H1 (cell line): ENCODE measurements at regions not wholly inside any gene's neighbourhood (a gene's known extent, or its start where the extent isn't known, plus 50 kb on each side); places are given as distances from the start of the nearest gene placed in this dataset.

Source experiments
- CTCF ChIA-PET: fragments of 300-600 bp; sonication (Branson Sonifier 250); formaldehyde crosslinking; loops from one replicate; lab custom pipeline; 2021; ENCODE audit not compliant: partially characterized antibody; lab: Charles Lee
- POLR2A ChIA-PET: fragments of 300-600 bp; sonication (Branson Sonifier 250); formaldehyde crosslinking; loops from one replicate; lab custom pipeline; 2021; ENCODE audit warnings: inconsistent platforms; ENCODE audit not compliant: partially characterized antibody; lab: Charles Lee
- DNase-seq, 2 experiments: peaks; one replicate each; pipeline versions ENCODE4 v3.0.0 to v3.0.0-alpha.2; 2010 to 2022; ENCODE audit warnings: low spot score in 2 of 2, low read depth in 1 of 2, mixed read lengths in 1 of 2
- FAIRE-seq: peaks from 2 replicates; lab custom pipeline; 2011; peaks lifted over from hg19 to GRCh38; lab: Jason Lieb, UNC
- H2AFZ ChIP-seq: 2 replicates; pipeline ENCODE4 v1.8.1; 2012; ENCODE audit warnings: low read length, inconsistent platforms
- H2AK5ac ChIP-seq: 2 replicates; pipeline ENCODE4 v1.6.1; 2013; ENCODE audit warnings: low read depth, low read length
- H2BK120ac ChIP-seq: replicated peaks from 2 replicates; pipeline ENCODE3; 2013; ENCODE audit warnings: low read depth, low read length, inconsistent platforms
- H2BK12ac ChIP-seq: 2 replicates; pipeline ENCODE4 v1.6.1; 2013; ENCODE audit warnings: low read depth, low read length
- H2BK15ac ChIP-seq: 2 replicates; pipeline ENCODE4 v1.6.1; 2013; ENCODE audit warnings: low read length
- H2BK20ac ChIP-seq: 2 replicates; pipeline ENCODE4 v1.6.1; 2013; ENCODE audit warnings: low read length
- H2BK5ac ChIP-seq: 2 replicates; pipeline ENCODE4 v1.6.1; 2013; ENCODE audit warnings: low read depth, low read length
- H3K14ac ChIP-seq: 2 replicates; pipeline ENCODE4 v1.6.1; 2013; ENCODE audit warnings: inconsistent platforms; ENCODE audit not compliant: insufficient read length
- H3K18ac ChIP-seq: 2 replicates; pipeline ENCODE4 v1.6.1; 2013; ENCODE audit warnings: low read length; ENCODE audit errors: extremely low read depth
- H3K23ac ChIP-seq: 2 replicates; pipeline ENCODE4 v1.6.1; 2013; ENCODE audit warnings: inconsistent platforms; ENCODE audit not compliant: insufficient read length
- H3K23me2 ChIP-seq: 2 replicates; pipeline ENCODE4 v1.6.1; 2013; ENCODE audit warnings: low read depth, low read length
- H3K27ac ChIP-seq: 2 replicates; pipeline ENCODE4 v1.6.1; 2011; ENCODE audit warnings: low read depth, low read length, inconsistent platforms
- H3K27me3 ChIP-seq, 4 experiments: replicated peaks in 1 of 4; 1 replicate in 1 of 4; 2 replicates in 3 of 4; pipeline versions ENCODE4 v1.6.1 to v1.8.1; 2011 to 2013; ENCODE audit warnings: low read length in 3 of 4, mild to moderate bottlenecking in 3 of 4, inconsistent platforms in 2 of 4, mixed read lengths in 2 of 4, moderate library complexity in 1 of 4; ENCODE audit not compliant: control insufficient read depth in 3 of 4, insufficient read depth in 3 of 4; ENCODE audit errors: extremely low read depth in 1 of 4
- H3K36me3 ChIP-seq, 4 experiments: 2 replicates each; pipeline versions ENCODE4 v1.6.1 to v1.8.1; 2011 to 2013; ENCODE audit warnings: mild to moderate bottlenecking in 4 of 4, low read length in 3 of 4, moderate library complexity in 2 of 4, control low read depth in 1 of 4, inconsistent platforms in 1 of 4; ENCODE audit not compliant: insufficient read depth in 4 of 4, control insufficient read depth in 2 of 4
- H3K4ac ChIP-seq: replicated peaks from 2 replicates; pipeline ENCODE3; 2013; ENCODE audit warnings: low read length, low read depth, mixed read lengths, inconsistent platforms; ENCODE audit not compliant: insufficient read length
- H3K4me1 ChIP-seq, 4 experiments: replicated peaks in 1 of 4; 1 replicate in 1 of 4; 2 replicates in 3 of 4; pipeline versions ENCODE4 v1.6.1 to v1.8.1; 2011 to 2013; ENCODE audit warnings: low read length in 3 of 4, inconsistent platforms in 2 of 4, mixed read lengths in 1 of 4; ENCODE audit not compliant: insufficient read depth in 4 of 4, control insufficient read depth in 3 of 4
- H3K4me2 ChIP-seq, 2 experiments: 2 replicates each; pipeline versions ENCODE4 v1.6.1 to v1.8.1; 2011 to 2013; ENCODE audit warnings: low read depth in 2 of 2, low read length in 2 of 2, control low read depth in 1 of 2, inconsistent platforms in 1 of 2, mild to moderate bottlenecking in 1 of 2; ENCODE audit not compliant: insufficient read depth in 1 of 2
- H3K4me3 ChIP-seq, 4 experiments: fragments of 200-600, 300-600 bp in 1 of 4; sonication (generic), shearing (Covaris generic), sonication (Bioruptor Twin) in 1 of 4; 2 replicates each; pipeline versions ENCODE4 v1.5.1 to v1.8.1; 2011 to 2016; ENCODE audit warnings: low read length in 4 of 4, low read depth in 3 of 4, control low read depth in 2 of 4, inconsistent platforms in 2 of 4, mild to moderate bottlenecking in 2 of 4, mixed read lengths in 1 of 4, moderate library complexity in 1 of 4; ENCODE audit not compliant: insufficient read depth in 2 of 4; ENCODE audit errors: extremely low read depth in 1 of 4
- H3K56ac ChIP-seq: replicated peaks from 2 replicates; pipeline ENCODE3; 2013; ENCODE audit warnings: low read depth, mild to moderate bottlenecking, mixed read lengths, low read length, inconsistent platforms; ENCODE audit not compliant: insufficient read length
- H3K79me1 ChIP-seq: 2 replicates; pipeline ENCODE4 v1.6.1; 2013; ENCODE audit warnings: low read depth, low read length, control low read depth
- H3K79me2 ChIP-seq, 2 experiments: 2 replicates each; pipeline versions ENCODE4 v1.6.1 to v1.8.1; 2012 to 2013; ENCODE audit warnings: low read length in 2 of 2, mild to moderate bottlenecking in 2 of 2, inconsistent platforms in 1 of 2; ENCODE audit not compliant: insufficient read depth in 2 of 2, control insufficient read depth in 1 of 2
- H3K9ac ChIP-seq, 4 experiments: replicated peaks in 1 of 4; 1 replicate in 1 of 4; 2 replicates in 3 of 4; pipeline versions ENCODE4 v1.6.1 to v1.8.1; 2011 to 2013; ENCODE audit warnings: low read depth in 3 of 4, low read length in 3 of 4, control low read depth in 2 of 4, mild to moderate bottlenecking in 2 of 4, moderate library complexity in 2 of 4, inconsistent platforms in 1 of 4; ENCODE audit errors: extremely low read depth in 1 of 4
- H3K9me3 ChIP-seq, 2 experiments: 2 replicates each; pipeline versions ENCODE4 v1.6.1 to v1.8.1; 2012 to 2013; ENCODE audit warnings: mild to moderate bottlenecking in 2 of 2, moderate library complexity in 2 of 2, control low read depth in 1 of 2, inconsistent platforms in 1 of 2, low read depth in 1 of 2, low read length in 1 of 2, mixed read lengths in 1 of 2; ENCODE audit not compliant: insufficient read depth in 2 of 2
- H4K20me1 ChIP-seq, 2 experiments: replicated peaks in 1 of 2; 2 replicates each; pipeline versions ENCODE3 to v1.8.1; 2011 to 2013; ENCODE audit warnings: inconsistent platforms in 2 of 2, low read length in 2 of 2, mild to moderate bottlenecking in 1 of 2; ENCODE audit not compliant: insufficient read depth in 2 of 2, control insufficient read depth in 1 of 2
- H4K5ac ChIP-seq: 2 replicates; pipeline ENCODE4 v1.6.1; 2013; ENCODE audit warnings: low read length, low read depth, mixed read lengths, inconsistent platforms; ENCODE audit not compliant: insufficient read length
- H4K8ac ChIP-seq: 2 replicates; pipeline ENCODE4 v1.8.0; 2013; ENCODE audit warnings: mild to moderate bottlenecking, moderate library complexity, low read length, inconsistent platforms; ENCODE audit not compliant: insufficient read depth; ENCODE audit errors: extremely low read depth
- H4K91ac ChIP-seq: replicated peaks from 2 replicates; pipeline ENCODE3; 2013; ENCODE audit warnings: low read length, mixed read lengths, inconsistent platforms; ENCODE audit not compliant: insufficient read length
- SAP30 ChIP-seq: fragments of 300-600 bp; sonication (generic); IDR thresholded peaks from 2 replicates; pipeline ENCODE4 v1.7.1; 2012; ENCODE audit warnings: low read length, moderate library complexity, mild to moderate bottlenecking, inconsistent platforms; ENCODE audit not compliant: insufficient read depth, insufficient replicate concordance
- WGBS, 2 experiments: shearing (Covaris generic) in 1 of 2; methylation state at CpG; one replicate each; pipeline versions ENCODE4 v1.1.6 to v1.1.7; 2013 to 2015; ENCODE audit warnings: low lambda C conversion rate in 2 of 2, mixed read lengths in 2 of 2, inconsistent platforms in 1 of 2, low coverage in 1 of 2, missing lambda C conversion rate in 1 of 2; ENCODE audit not compliant: insufficient replicate concordance in 2 of 2, insufficient coverage in 1 of 2, insufficient read length in 1 of 2; ENCODE audit errors: extremely low coverage in 1 of 2, missing lambda C conversion rate in 1 of 2; 5-methylcytosine and 5-hydroxymethylcytosine counted together

GRCh38 chrX:39171686-39172085, 370.4 kb downstream of the MID1IP1 start:
- no peak overlapping the region for H4K5ac ChIP-seq
- H3K27ac ChIP-seq, result no peak overlapping the region
- H3K4me3 ChIP-seq, result no peak overlapping the region
- no peak overlapping the region for H2BK20ac ChIP-seq
- no peak overlapping the region for H2AK5ac ChIP-seq
- H3K18ac ChIP-seq, result no peak overlapping the region
- no peak overlapping the region for H3K4me2 ChIP-seq
- no peak overlapping the region for H3K14ac ChIP-seq
- FAIRE-seq (no peak), DNase-seq (no peak)
- H2BK5ac ChIP-seq, result no peak overlapping the region
- no peaks in the 10 kb centered on the region for H3K27me3 ChIP-seq
- H3K4me1 ChIP-seq, result peaks cover 0 to 11% (median 2%) of the 10 kb centered on the region in 4 experiments; a peak in 4 of 7 replicates
- no peaks in the 10 kb centered on the region for H3K36me3 ChIP-seq
- no peak overlapping the region for H4K91ac ChIP-seq
- no peak overlapping the region for H2BK12ac ChIP-seq
- H3K79me2 ChIP-seq, result no peaks in the 10 kb centered on the region
- no peak overlapping the region for H3K23ac ChIP-seq
- ChIA-PET POLR2A (interaction anchor here (1.0 kb wide), 1 partner anchor 367 kb away, joined by 3 read pairs; no protein-coding TSS in a partner anchor), CTCF (interaction anchor here (0.7 to 2.2 kb wide), 2 partner anchors 9 to 144 kb away, joined by 3 to 7 read pairs; no protein-coding TSS in a partner anchor)
- no peak overlapping the region for H3K4ac ChIP-seq
- H4K8ac ChIP-seq, result no peak overlapping the region
- no peaks in the 10 kb centered on the region for H3K23me2 ChIP-seq
- no peak overlapping the region for H2BK120ac ChIP-seq
- H3K79me1 ChIP-seq, result no peaks in the 10 kb centered on the region
- H4K20me1 ChIP-seq, result no peaks in the 10 kb centered on the region
- H3K9ac ChIP-seq, result no peak overlapping the region
- no peak overlapping the region for H2AFZ ChIP-seq
- no peak overlapping the region for H2BK15ac ChIP-seq
- no peak for TF ChIP-seq SAP30
- H3K9me3 ChIP-seq, result no peaks in the 10 kb centered on the region
- H3K56ac ChIP-seq, result no peak overlapping the region
- WGBS, 2 experiments, result 97% methylated on average over 3 of the region's 3 CpGs; no CpG with 5 or more reads in 1 of the 2 experiments
